ENCODE measurements at regions not wholly inside any gene's neighbourhood (a gene's known extent, or its start where the extent isn't known, plus 50 kb on each side); places are given as distances from the start of the nearest gene placed in this dataset.

GRCh38 chr13:111415765-111416164 lies 95.3 kb downstream of the TEX29 start:
- TF ChIP-seq CTCF (IDR thresholded peaks at IDR 0.05) (no peak), POLR2A (IDR thresholded peaks at IDR 0.05) (no peak), EP300 (IDR thresholded peaks at IDR 0.05) (no peak)

Data from ovary (tissue), 3 donors.